ENCODE measurements at regions not wholly inside any gene's neighbourhood (a gene's known extent, or its start where the extent isn't known, plus 50 kb on each side); places are given as distances from the start of the nearest gene placed in this dataset.

DNA sequence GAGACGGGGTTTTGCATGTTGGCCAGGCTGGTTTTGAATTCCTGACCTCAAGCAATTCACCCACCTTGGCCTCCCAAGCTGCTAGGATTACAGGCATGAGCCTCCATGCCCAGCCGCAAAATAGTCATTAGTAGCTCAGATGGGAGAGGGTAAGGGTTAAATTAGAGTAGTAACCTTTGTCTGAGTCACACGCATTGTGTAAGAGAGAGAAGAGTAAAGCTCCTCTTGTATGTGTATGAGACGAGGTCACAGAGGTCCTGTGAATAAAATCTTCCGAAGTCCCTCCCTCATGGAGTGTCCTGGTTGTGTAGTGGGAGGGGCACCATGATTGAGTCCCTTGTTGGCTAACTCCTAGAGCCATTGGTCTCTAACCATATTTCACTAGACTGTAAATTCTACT is 85.2 kb upstream of the CDC14C start:
- RAD21 ChIA-PET (ENCODE audit: unreplicated experiment): no interaction called here
- H4K20me1 ChIP-seq (ENCODE audit: control insufficient read depth, insufficient read depth): no peaks in the 10 kb centered on the region
- H3K4me2 ChIP-seq (ENCODE audit: control insufficient read depth, insufficient read depth): no peak overlapping the region
- POLR2A ChIA-PET: no interaction called here
- H3K27me3 ChIP-seq (replicated peaks in 1 of 2; ENCODE audit: control insufficient read depth in 2 of 2, insufficient read depth in 2 of 2, low read length in 1 of 2): no peaks in the 10 kb centered on the region
- CTCF ChIA-PET: no interaction called here
- 16% methylated on average over 5 of the region's 5 CpGs for WGBS (ENCODE audit: insufficient coverage, insufficient replicate concordance, low lambda C conversion rate, missing lambda C conversion rate)
- FAIRE-seq (no peak), ATAC-seq (no peak), DNase-seq (ENCODE audit: low read depth, low spot score) (no peak)
- no peak overlapping the region for H3K4me3 ChIP-seq
- no peak overlapping the region for H3K27ac ChIP-seq (ENCODE audit: control insufficient read depth, insufficient read depth)
- H2AFZ ChIP-seq (ENCODE audit: control insufficient read depth, low read depth, low read length): no peak overlapping the region
- H3K36me3 ChIP-seq (ENCODE audit: control insufficient read depth in 2 of 2, insufficient read depth in 2 of 2, low read length in 1 of 2): no peaks in the 10 kb centered on the region
- no peak for TF ChIP-seq MXI1 (IDR thresholded peaks at IDR 0.05; ENCODE audit: low read depth, low read length)
- TF ChIP-seq BACH1 (IDR thresholded peaks at IDR 0.05; ENCODE audit: borderline replicate concordance): no peak
- TF ChIP-seq HCFC1 (IDR thresholded peaks at IDR 0.05; ENCODE audit: low read length): no peak
- TF ChIP-seq EP300 (IDR thresholded peaks at IDR 0.05; ENCODE audit: borderline replicate concordance in 1 of 2, control insufficient read depth in 1 of 2, low read depth in 2 of 2, low read length in 2 of 2): no peak
- TF ChIP-seq ZBTB11 (CRISPR knock-in tag; IDR thresholded peaks at IDR 0.05): no peak
- TF ChIP-seq WRNIP1 (IDR thresholded peaks at IDR 0.05; ENCODE audit: borderline replicate concordance, low read depth, low read length): no peak
- no peak for TF ChIP-seq STAT3 (IDR thresholded peaks at IDR 0.05; ENCODE audit: low read depth, low read length)
- TF ChIP-seq USF2 (IDR thresholded peaks at IDR 0.05; ENCODE audit: borderline replicate concordance, low read depth, low read length): no peak
- no peak for TF ChIP-seq BMI1 (IDR thresholded peaks at IDR 0.05; ENCODE audit: borderline replicate concordance)
- TF ChIP-seq ATF7 (IDR thresholded peaks at IDR 0.05; ENCODE audit: low read depth): no peak
- TF ChIP-seq ZNF217 (IDR thresholded peaks at IDR 0.05): no peak
- no peak for TF ChIP-seq SMARCA5 (IDR thresholded peaks at IDR 0.05)
- TF ChIP-seq ZNF622 (IDR thresholded peaks at IDR 0.05): no peak
- TF ChIP-seq MEF2A (IDR thresholded peaks at IDR 0.05; ENCODE audit: insufficient read depth, low read depth, low read length): no peak
- no peak for TF ChIP-seq E2F4 (IDR thresholded peaks at IDR 0.05; ENCODE audit: low read depth, low read length)
- TF ChIP-seq PRDM15 (CRISPR knock-in tag; IDR thresholded peaks at IDR 0.05): no peak
- no peak for TF ChIP-seq TBL1XR1 (IDR thresholded peaks at IDR 0.05; ENCODE audit: low read depth, low read length)
- no TSS peak for BruUV-seq (replicated peaks)
- H3K4me1 ChIP-seq (ENCODE audit: control insufficient read depth, insufficient read depth, low read length): no peaks in the 10 kb centered on the region
- SMC1A ChIA-PET (ENCODE audit: uncharacterized antibody, unreplicated experiment): no interaction called here
- in situ Hi-C loops (cut with MboI) (no loop called here), intact Hi-C loops (cut with micrococcal nuclease; ENCODE audit: unreplicated experiment) (no loop called here)
- H3K79me2 ChIP-seq (ENCODE audit: control insufficient read depth, insufficient read depth, low read length): no peaks in the 10 kb centered on the region
- H3K9ac ChIP-seq (ENCODE audit: control insufficient read depth, insufficient read depth, low read length): no peak overlapping the region
- H3K9me3 ChIP-seq (replicated peaks; ENCODE audit: control insufficient read depth, insufficient read depth, low read length): no peaks in the 10 kb centered on the region
